ENCODE measurements at regions not wholly inside any gene's neighbourhood (a gene's known extent, or its start where the extent isn't known, plus 50 kb on each side); places are given as distances from the start of the nearest gene placed in this dataset.

DNA sequence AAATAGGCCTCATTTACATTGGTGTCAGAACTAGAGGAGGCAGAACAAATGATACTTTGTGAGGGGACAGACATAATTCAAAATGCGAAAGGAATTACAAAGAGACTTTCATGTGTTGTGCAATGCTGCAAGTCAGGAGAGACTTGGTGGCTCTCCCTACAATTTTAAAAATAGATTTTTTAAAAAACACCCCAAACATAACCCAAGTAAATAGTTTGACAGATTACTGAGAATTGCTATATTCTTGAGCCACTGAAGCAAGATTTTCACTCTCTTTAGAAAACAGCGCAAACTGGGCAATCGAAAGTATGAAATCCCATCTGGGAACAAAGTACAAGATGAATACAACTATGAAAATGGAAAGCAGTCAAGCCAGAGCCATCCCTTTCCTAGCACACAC, 126.3 kb upstream of the NPY start:
- TF ChIP-seq, protein P1, sequence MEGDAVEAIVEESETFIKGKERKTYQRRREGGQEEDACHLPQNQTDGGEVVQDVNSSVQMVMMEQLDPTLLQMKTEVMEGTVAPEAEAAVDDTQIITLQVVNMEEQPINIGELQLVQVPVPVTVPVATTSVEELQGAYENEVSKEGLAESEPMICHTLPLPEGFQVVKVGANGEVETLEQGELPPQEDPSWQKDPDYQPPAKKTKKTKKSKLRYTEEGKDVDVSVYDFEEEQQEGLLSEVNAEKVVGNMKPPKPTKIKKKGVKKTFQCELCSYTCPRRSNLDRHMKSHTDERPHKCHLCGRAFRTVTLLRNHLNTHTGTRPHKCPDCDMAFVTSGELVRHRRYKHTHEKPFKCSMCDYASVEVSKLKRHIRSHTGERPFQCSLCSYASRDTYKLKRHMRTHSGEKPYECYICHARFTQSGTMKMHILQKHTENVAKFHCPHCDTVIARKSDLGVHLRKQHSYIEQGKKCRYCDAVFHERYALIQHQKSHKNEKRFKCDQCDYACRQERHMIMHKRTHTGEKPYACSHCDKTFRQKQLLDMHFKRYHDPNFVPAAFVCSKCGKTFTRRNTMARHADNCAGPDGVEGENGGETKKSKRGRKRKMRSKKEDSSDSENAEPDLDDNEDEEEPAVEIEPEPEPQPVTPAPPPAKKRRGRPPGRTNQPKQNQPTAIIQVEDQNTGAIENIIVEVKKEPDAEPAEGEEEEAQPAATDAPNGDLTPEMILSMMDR (IDR thresholded peaks at IDR 0.05) = no peak
- TF ChIP-seq POLR2A (IDR thresholded peaks at IDR 0.05) = no peak

Data from lower leg skin (tissue), 3 donors.